H1 (cell line): ENCODE measurements at regions not wholly inside any gene's neighbourhood (a gene's known extent, or its start where the extent isn't known, plus 50 kb on each side); places are given as distances from the start of the nearest gene placed in this dataset.
A peak's percentile ranks its signal among the peaks of the same experiment; 100 is the strongest.

Experiments used
- CTCF ChIA-PET: fragments of 300-600 bp; sonication (Branson Sonifier 250); formaldehyde crosslinking; loops from one replicate; lab custom pipeline; 2021; ENCODE audit not compliant: partially characterized antibody; lab: Charles Lee
- POLR2A ChIA-PET: fragments of 300-600 bp; sonication (Branson Sonifier 250); formaldehyde crosslinking; loops from one replicate; lab custom pipeline; 2021; ENCODE audit warnings: inconsistent platforms; ENCODE audit not compliant: partially characterized antibody; lab: Charles Lee
- DNase-seq, 2 experiments: peaks; one replicate each; pipeline versions ENCODE4 v3.0.0 to v3.0.0-alpha.2; 2010 to 2022; ENCODE audit warnings: low spot score in 2 of 2, low read depth in 1 of 2, mixed read lengths in 1 of 2
- FAIRE-seq: peaks from 2 replicates; lab custom pipeline; 2011; peaks lifted over from hg19 to GRCh38; lab: Jason Lieb, UNC
- H2AFZ ChIP-seq: 2 replicates; pipeline ENCODE4 v1.8.1; 2012; ENCODE audit warnings: low read length, inconsistent platforms
- H2AK5ac ChIP-seq: 2 replicates; pipeline ENCODE4 v1.6.1; 2013; ENCODE audit warnings: low read depth, low read length
- H2BK120ac ChIP-seq: replicated peaks from 2 replicates; pipeline ENCODE3; 2013; ENCODE audit warnings: low read depth, low read length, inconsistent platforms
- H2BK12ac ChIP-seq: 2 replicates; pipeline ENCODE4 v1.6.1; 2013; ENCODE audit warnings: low read depth, low read length
- H2BK15ac ChIP-seq: 2 replicates; pipeline ENCODE4 v1.6.1; 2013; ENCODE audit warnings: low read length
- H2BK20ac ChIP-seq: 2 replicates; pipeline ENCODE4 v1.6.1; 2013; ENCODE audit warnings: low read length
- H2BK5ac ChIP-seq: 2 replicates; pipeline ENCODE4 v1.6.1; 2013; ENCODE audit warnings: low read depth, low read length
- H3K14ac ChIP-seq: 2 replicates; pipeline ENCODE4 v1.6.1; 2013; ENCODE audit warnings: inconsistent platforms; ENCODE audit not compliant: insufficient read length
- H3K18ac ChIP-seq: 2 replicates; pipeline ENCODE4 v1.6.1; 2013; ENCODE audit warnings: low read length; ENCODE audit errors: extremely low read depth
- H3K23ac ChIP-seq: 2 replicates; pipeline ENCODE4 v1.6.1; 2013; ENCODE audit warnings: inconsistent platforms; ENCODE audit not compliant: insufficient read length
- H3K23me2 ChIP-seq: 2 replicates; pipeline ENCODE4 v1.6.1; 2013; ENCODE audit warnings: low read depth, low read length
- H3K27ac ChIP-seq: 2 replicates; pipeline ENCODE4 v1.6.1; 2011; ENCODE audit warnings: low read depth, low read length, inconsistent platforms
- H3K27me3 ChIP-seq, 4 experiments: replicated peaks in 1 of 4; 1 replicate in 1 of 4; 2 replicates in 3 of 4; pipeline versions ENCODE4 v1.6.1 to v1.8.1; 2011 to 2013; ENCODE audit warnings: low read length in 3 of 4, mild to moderate bottlenecking in 3 of 4, inconsistent platforms in 2 of 4, mixed read lengths in 2 of 4, moderate library complexity in 1 of 4; ENCODE audit not compliant: control insufficient read depth in 3 of 4, insufficient read depth in 3 of 4; ENCODE audit errors: extremely low read depth in 1 of 4
- H3K36me3 ChIP-seq, 4 experiments: 2 replicates each; pipeline versions ENCODE4 v1.6.1 to v1.8.1; 2011 to 2013; ENCODE audit warnings: mild to moderate bottlenecking in 4 of 4, low read length in 3 of 4, moderate library complexity in 2 of 4, control low read depth in 1 of 4, inconsistent platforms in 1 of 4; ENCODE audit not compliant: insufficient read depth in 4 of 4, control insufficient read depth in 2 of 4
- H3K4ac ChIP-seq: replicated peaks from 2 replicates; pipeline ENCODE3; 2013; ENCODE audit warnings: low read length, low read depth, mixed read lengths, inconsistent platforms; ENCODE audit not compliant: insufficient read length
- H3K4me1 ChIP-seq, 4 experiments: replicated peaks in 1 of 4; 1 replicate in 1 of 4; 2 replicates in 3 of 4; pipeline versions ENCODE4 v1.6.1 to v1.8.1; 2011 to 2013; ENCODE audit warnings: low read length in 3 of 4, inconsistent platforms in 2 of 4, mixed read lengths in 1 of 4; ENCODE audit not compliant: insufficient read depth in 4 of 4, control insufficient read depth in 3 of 4
- H3K4me2 ChIP-seq, 2 experiments: 2 replicates each; pipeline versions ENCODE4 v1.6.1 to v1.8.1; 2011 to 2013; ENCODE audit warnings: low read depth in 2 of 2, low read length in 2 of 2, control low read depth in 1 of 2, inconsistent platforms in 1 of 2, mild to moderate bottlenecking in 1 of 2; ENCODE audit not compliant: insufficient read depth in 1 of 2
- H3K4me3 ChIP-seq, 4 experiments: fragments of 200-600, 300-600 bp in 1 of 4; sonication (generic), shearing (Covaris generic), sonication (Bioruptor Twin) in 1 of 4; 2 replicates each; pipeline versions ENCODE4 v1.5.1 to v1.8.1; 2011 to 2016; ENCODE audit warnings: low read length in 4 of 4, low read depth in 3 of 4, control low read depth in 2 of 4, inconsistent platforms in 2 of 4, mild to moderate bottlenecking in 2 of 4, mixed read lengths in 1 of 4, moderate library complexity in 1 of 4; ENCODE audit not compliant: insufficient read depth in 2 of 4; ENCODE audit errors: extremely low read depth in 1 of 4
- H3K56ac ChIP-seq: replicated peaks from 2 replicates; pipeline ENCODE3; 2013; ENCODE audit warnings: low read depth, mild to moderate bottlenecking, mixed read lengths, low read length, inconsistent platforms; ENCODE audit not compliant: insufficient read length
- H3K79me1 ChIP-seq: 2 replicates; pipeline ENCODE4 v1.6.1; 2013; ENCODE audit warnings: low read depth, low read length, control low read depth
- H3K79me2 ChIP-seq, 2 experiments: 2 replicates each; pipeline versions ENCODE4 v1.6.1 to v1.8.1; 2012 to 2013; ENCODE audit warnings: low read length in 2 of 2, mild to moderate bottlenecking in 2 of 2, inconsistent platforms in 1 of 2; ENCODE audit not compliant: insufficient read depth in 2 of 2, control insufficient read depth in 1 of 2
- H3K9ac ChIP-seq, 4 experiments: replicated peaks in 1 of 4; 1 replicate in 1 of 4; 2 replicates in 3 of 4; pipeline versions ENCODE4 v1.6.1 to v1.8.1; 2011 to 2013; ENCODE audit warnings: low read depth in 3 of 4, low read length in 3 of 4, control low read depth in 2 of 4, mild to moderate bottlenecking in 2 of 4, moderate library complexity in 2 of 4, inconsistent platforms in 1 of 4; ENCODE audit errors: extremely low read depth in 1 of 4
- H3K9me3 ChIP-seq, 2 experiments: 2 replicates each; pipeline versions ENCODE4 v1.6.1 to v1.8.1; 2012 to 2013; ENCODE audit warnings: mild to moderate bottlenecking in 2 of 2, moderate library complexity in 2 of 2, control low read depth in 1 of 2, inconsistent platforms in 1 of 2, low read depth in 1 of 2, low read length in 1 of 2, mixed read lengths in 1 of 2; ENCODE audit not compliant: insufficient read depth in 2 of 2
- H4K20me1 ChIP-seq, 2 experiments: replicated peaks in 1 of 2; 2 replicates each; pipeline versions ENCODE3 to v1.8.1; 2011 to 2013; ENCODE audit warnings: inconsistent platforms in 2 of 2, low read length in 2 of 2, mild to moderate bottlenecking in 1 of 2; ENCODE audit not compliant: insufficient read depth in 2 of 2, control insufficient read depth in 1 of 2
- H4K5ac ChIP-seq: 2 replicates; pipeline ENCODE4 v1.6.1; 2013; ENCODE audit warnings: low read length, low read depth, mixed read lengths, inconsistent platforms; ENCODE audit not compliant: insufficient read length
- H4K8ac ChIP-seq: 2 replicates; pipeline ENCODE4 v1.8.0; 2013; ENCODE audit warnings: mild to moderate bottlenecking, moderate library complexity, low read length, inconsistent platforms; ENCODE audit not compliant: insufficient read depth; ENCODE audit errors: extremely low read depth
- H4K91ac ChIP-seq: replicated peaks from 2 replicates; pipeline ENCODE3; 2013; ENCODE audit warnings: low read length, mixed read lengths, inconsistent platforms; ENCODE audit not compliant: insufficient read length
- CHD2 ChIP-seq: IDR thresholded peaks from 2 replicates; pipeline ENCODE4 v1.6.1; 2012; ENCODE audit warnings: low read length, improper control_type of control experiment
- CTCF ChIP-seq, 3 experiments: IDR thresholded peaks; 1 replicate in 2 of 3; 2 replicates in 1 of 3; pipeline versions ENCODE4 v1.5.1 to v1.6.1; 2011; ENCODE audit warnings: low read length in 3 of 3, mild to moderate bottlenecking in 3 of 3, inconsistent platforms in 2 of 3, low read depth in 1 of 3, moderate library complexity in 1 of 3; ENCODE audit not compliant: insufficient read depth in 1 of 3; ENCODE audit errors: control extremely low read depth in 1 of 3
- E2F6 ChIP-seq: IDR thresholded peaks from 2 replicates; pipeline ENCODE4 v1.6.1; 2012; ENCODE audit warnings: inconsistent platforms
- EZH2 ChIP-seq: fragments of 200-600 bp; sonication (generic); IDR thresholded peaks from 2 replicates; pipeline ENCODE4 v1.7.1; 2012; ENCODE audit warnings: low read depth, mild to moderate bottlenecking, moderate library complexity, low read length, inconsistent platforms; ENCODE audit not compliant: severe bottlenecking
- GABPA ChIP-seq: IDR thresholded peaks from 2 replicates; pipeline ENCODE4 v1.6.1; 2011; ENCODE audit warnings: mild to moderate bottlenecking, low read length, moderate library complexity, borderline replicate concordance; ENCODE audit not compliant: insufficient read depth
- HDAC6 ChIP-seq: IDR thresholded peaks from one replicate; pipeline ENCODE4 v1.7.1; 2012; ENCODE audit warnings: low read depth, mild to moderate bottlenecking, inconsistent platforms, low read length, moderate library complexity
- KDM5A ChIP-seq: fragments of 200-600 bp; IDR thresholded peaks from 2 replicates; pipeline ENCODE4 v1.7.1; 2012; ENCODE audit warnings: mild to moderate bottlenecking, low read length, inconsistent platforms, mixed read lengths
- NRF1 ChIP-seq: IDR thresholded peaks from 2 replicates; pipeline ENCODE4 v1.6.1; 2011; ENCODE audit warnings: mild to moderate bottlenecking, low read depth, low read length, improper control_type of control experiment
- SP1 ChIP-seq: IDR thresholded peaks from 2 replicates; pipeline ENCODE4 v1.6.1; 2011; ENCODE audit warnings: low read depth, low read length
- TEAD4 ChIP-seq: IDR thresholded peaks from 2 replicates; pipeline ENCODE4 v1.6.1; 2012; ENCODE audit warnings: low read depth, low read length, inconsistent platforms, mixed read lengths
- YY1 ChIP-seq: IDR thresholded peaks from 2 replicates; pipeline ENCODE4 v1.6.1; 2011; ENCODE audit warnings: low read depth, mild to moderate bottlenecking, low read length
- WGBS, 2 experiments: shearing (Covaris generic) in 1 of 2; methylation state at CpG; one replicate each; pipeline versions ENCODE4 v1.1.6 to v1.1.7; 2013 to 2015; ENCODE audit warnings: low lambda C conversion rate in 2 of 2, mixed read lengths in 2 of 2, inconsistent platforms in 1 of 2, low coverage in 1 of 2, missing lambda C conversion rate in 1 of 2; ENCODE audit not compliant: insufficient replicate concordance in 2 of 2, insufficient coverage in 1 of 2, insufficient read length in 1 of 2; ENCODE audit errors: extremely low coverage in 1 of 2, missing lambda C conversion rate in 1 of 2; 5-methylcytosine and 5-hydroxymethylcytosine counted together

GRCh38 chr4:101670897-101671296 is 119.6 kb upstream of the BANK1 start:
- peak overlapping the region; percentile 81; the same call in 1 of the 2 replicates for H2AFZ ChIP-seq

More at GRCh38 chr4:101670897-101671296, 119.6 kb upstream of the BANK1 start:
- H4K5ac ChIP-seq = no peak overlapping the region
- ChIA-PET CTCF (interaction anchor here (0.6 kb wide), 2 partner anchors 9 to 232 kb away, joined by 3 read pairs; no protein-coding TSS in a partner anchor), POLR2A (no interaction called here)
- no peak overlapping the region for H2BK120ac ChIP-seq
- no peak overlapping the region for H3K4me3 ChIP-seq
- peaks cover 2 to 4% of the 10 kb centered on the region in 2 experiments; a peak in 1 of 4 replicates for H3K9me3 ChIP-seq
- no peak overlapping the region for H4K8ac ChIP-seq
- H3K79me1 ChIP-seq = no peaks in the 10 kb centered on the region
- no peak overlapping the region for H4K91ac ChIP-seq
- no peaks in the 10 kb centered on the region for H3K4me1 ChIP-seq
- H3K14ac ChIP-seq = no peak overlapping the region
- WGBS, 2 experiments = 92% methylated on average over 3 of the region's 3 CpGs; no CpG with 5 or more reads in 1 of the 2 experiments
- H3K18ac ChIP-seq = no peak overlapping the region
- H2BK12ac ChIP-seq = no peak overlapping the region
- no peak for DNase-seq
- no peaks in the 10 kb centered on the region for H3K27me3 ChIP-seq
- no peaks in the 10 kb centered on the region for H3K36me3 ChIP-seq
- FAIRE-seq = no peak
- no peak overlapping the region for H2AK5ac ChIP-seq
- no peaks in the 10 kb centered on the region for H3K23me2 ChIP-seq
- TF ChIP-seq E2F6 = no peak
- no peak for TF ChIP-seq CHD2
- TF ChIP-seq KDM5A = no peak
- TF ChIP-seq TEAD4 = no peak
- no peak for TF ChIP-seq NRF1
- no peak for TF ChIP-seq GABPA
- TF ChIP-seq YY1 = no peak
- TF ChIP-seq CTCF (IDR thresholded peaks at IDR 0.05; ENCODE audit: control extremely low read depth in 1 of 3, insufficient read depth in 1 of 3, low read depth in 1 of 3, low read length in 3 of 3) = no peak
- no peak for TF ChIP-seq EZH2
- no peak for TF ChIP-seq HDAC6
- TF ChIP-seq SP1 = no peak
- no peak overlapping the region for H3K4me2 ChIP-seq
- H2BK5ac ChIP-seq = no peak overlapping the region
- no peak overlapping the region for H3K56ac ChIP-seq
- H3K23ac ChIP-seq = no peak overlapping the region
- H3K4ac ChIP-seq = no peak overlapping the region
- no peak overlapping the region for H3K9ac ChIP-seq
- no peaks in the 10 kb centered on the region for H4K20me1 ChIP-seq
- H2BK15ac ChIP-seq = no peak overlapping the region
- no peaks in the 10 kb centered on the region for H3K79me2 ChIP-seq
- H3K27ac ChIP-seq = no peak overlapping the region
- no peak overlapping the region for H2BK20ac ChIP-seq
